C4-2B (cell line): ENCODE measurements at regions not wholly inside any gene's neighbourhood (a gene's known extent, or its start where the extent isn't known, plus 50 kb on each side); places are given as distances from the start of the nearest gene placed in this dataset.

Experiments
- ZFX ChIP-seq: fragments of 450-650 bp; IDR thresholded peaks from 2 replicates; pipeline ENCODE4 v1.6.1; 2017
- TF ChIP-seq, protein P1 (sequence below): fragments of 450-650 bp; conservative IDR thresholded peaks from 2 replicates; pipeline ENCODE4 v1.5.1; 2017; ENCODE audit warnings: mild to moderate bottlenecking

DNA sequence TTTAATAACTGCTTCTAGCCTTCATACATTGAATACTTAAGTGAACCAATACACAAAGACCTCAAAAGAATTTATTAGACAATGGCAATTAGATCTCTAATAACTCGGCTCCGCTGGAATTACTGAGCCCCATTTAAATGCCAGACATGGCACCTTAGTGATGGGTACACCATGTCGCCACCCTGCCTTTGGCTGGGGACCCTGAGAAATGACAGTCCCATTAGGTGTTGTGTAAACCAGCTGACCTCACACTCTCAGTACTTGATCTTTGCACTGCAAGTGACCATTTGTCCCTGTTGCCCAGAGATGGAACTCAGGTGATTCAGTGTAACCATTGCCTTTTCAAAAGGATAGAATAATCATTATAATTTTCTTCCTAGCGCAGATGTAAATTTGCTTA is 144.6 kb upstream of the SMARCAD1 start:
- TF ChIP-seq, protein P1, sequence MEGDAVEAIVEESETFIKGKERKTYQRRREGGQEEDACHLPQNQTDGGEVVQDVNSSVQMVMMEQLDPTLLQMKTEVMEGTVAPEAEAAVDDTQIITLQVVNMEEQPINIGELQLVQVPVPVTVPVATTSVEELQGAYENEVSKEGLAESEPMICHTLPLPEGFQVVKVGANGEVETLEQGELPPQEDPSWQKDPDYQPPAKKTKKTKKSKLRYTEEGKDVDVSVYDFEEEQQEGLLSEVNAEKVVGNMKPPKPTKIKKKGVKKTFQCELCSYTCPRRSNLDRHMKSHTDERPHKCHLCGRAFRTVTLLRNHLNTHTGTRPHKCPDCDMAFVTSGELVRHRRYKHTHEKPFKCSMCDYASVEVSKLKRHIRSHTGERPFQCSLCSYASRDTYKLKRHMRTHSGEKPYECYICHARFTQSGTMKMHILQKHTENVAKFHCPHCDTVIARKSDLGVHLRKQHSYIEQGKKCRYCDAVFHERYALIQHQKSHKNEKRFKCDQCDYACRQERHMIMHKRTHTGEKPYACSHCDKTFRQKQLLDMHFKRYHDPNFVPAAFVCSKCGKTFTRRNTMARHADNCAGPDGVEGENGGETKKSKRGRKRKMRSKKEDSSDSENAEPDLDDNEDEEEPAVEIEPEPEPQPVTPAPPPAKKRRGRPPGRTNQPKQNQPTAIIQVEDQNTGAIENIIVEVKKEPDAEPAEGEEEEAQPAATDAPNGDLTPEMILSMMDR = no peak
- TF ChIP-seq ZFX = no peak
